GM23248 (cell line): ENCODE measurements at regions not wholly inside any gene's neighbourhood (a gene's known extent, or its start where the extent isn't known, plus 50 kb on each side); places are given as distances from the start of the nearest gene placed in this dataset.

Experiments
- EZH2 ChIP-seq: fragments of 200-600 bp; sonication (generic); IDR thresholded peaks from 2 replicates; pipeline ENCODE4 v1.6.1; 2018; ENCODE audit warnings: antibody characterized with exemption, mild to moderate bottlenecking; ENCODE audit not compliant: insufficient read depth, poor library complexity, severe bottlenecking
- EZH2phosphoT487 ChIP-seq: fragments of 200-600 bp; sonication (generic); IDR thresholded peaks from 2 replicates; pipeline ENCODE4 v1.6.1; 2018; ENCODE audit warnings: antibody characterized with exemption, moderate library complexity, mild to moderate bottlenecking, low read depth; ENCODE audit not compliant: insufficient read depth

- TF ChIP-seq EZH2phosphoT487 = no peak
- no peak for TF ChIP-seq EZH2
Observed at GRCh38 chr2:147713349-147713748, 131.5 kb upstream of the ACVR2A start.
